ENCODE measurements at regions not wholly inside any gene's neighbourhood (a gene's known extent, or its start where the extent isn't known, plus 50 kb on each side); places are given as distances from the start of the nearest gene placed in this dataset.

DNA sequence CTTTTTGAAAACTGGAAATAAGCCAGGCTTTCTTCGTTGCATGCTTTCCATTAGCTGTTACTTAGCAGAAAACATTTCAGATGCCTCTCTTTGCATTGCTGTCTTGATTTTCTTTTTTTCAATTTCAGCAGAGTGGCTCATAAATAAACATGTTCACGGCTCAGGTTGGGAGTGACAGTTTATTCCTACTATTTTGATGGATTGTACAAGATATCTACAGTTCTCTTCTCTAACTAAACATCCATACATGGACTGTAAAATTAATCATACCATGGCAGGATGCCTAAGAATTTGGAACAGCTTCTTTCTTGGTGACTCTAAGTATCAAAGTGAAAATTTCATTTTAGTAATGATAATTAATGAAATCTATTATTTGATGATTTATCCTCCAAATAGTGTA, 130.5 kb upstream of the EPHA7 start:
- no peak for DNase-seq (ENCODE audit: low read depth, low spot score)
- intact Hi-C loops (cut with micrococcal nuclease; ENCODE audit: unreplicated experiment) (no loop called here), in situ Hi-C loops (cut with HindIII; ENCODE audit: low pct_unique_long_range_greater_than_20kb, low sequenced_read_pairs) (no loop called here)

DNA sequence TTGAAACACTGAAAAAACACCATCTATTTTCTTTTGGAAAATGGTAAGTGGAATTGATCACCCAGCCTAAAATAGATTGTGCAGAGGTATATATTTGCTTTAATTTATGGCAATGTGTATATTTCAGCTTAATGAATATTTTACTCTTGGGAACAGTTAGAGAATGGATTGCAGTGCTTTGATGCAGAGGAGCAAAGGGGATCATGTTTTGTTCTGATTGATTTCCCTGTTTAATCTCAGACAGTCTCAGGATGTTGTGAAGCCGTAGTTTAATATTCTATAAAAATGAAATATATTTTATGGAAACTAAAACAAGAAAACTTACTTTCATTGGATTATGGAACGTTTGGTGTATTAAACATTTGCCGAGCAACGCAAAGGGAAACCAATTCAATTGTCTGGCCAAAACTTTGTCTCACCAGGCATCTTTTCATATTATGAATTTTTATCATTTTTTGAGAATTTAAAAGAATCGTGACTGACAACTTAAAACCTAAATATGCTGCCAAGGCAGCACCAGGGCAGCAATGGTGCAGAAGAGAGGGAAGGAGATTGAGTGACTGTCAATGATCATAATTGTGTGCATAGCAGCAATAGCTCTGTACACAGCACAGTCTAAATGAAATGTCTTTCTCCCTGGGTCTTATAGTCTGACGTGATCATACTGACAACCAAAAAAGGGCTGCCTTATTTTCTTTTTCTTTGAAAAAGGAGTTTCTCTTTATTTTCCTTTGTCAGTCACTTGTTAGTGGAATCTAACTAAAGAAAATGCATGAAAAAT, 105.5 kb upstream of the EPHA7 start:
- POLR2A ChIA-PET, result no interaction called here
- DNase-seq (ENCODE audit: low read depth, low spot score), result no peak
- Histone ChIP-seq H3K27me3 (ENCODE audit: control insufficient read depth, insufficient read depth, low read length) (no peaks in the 10 kb centered on the region), H3K27ac (ENCODE audit: low read length) (no peak overlapping the region), H3K9me3 (ENCODE audit: control insufficient read depth, insufficient read depth, low read depth, low read length) (no peaks in the 10 kb centered on the region), H3K4me1 (ENCODE audit: control insufficient read depth, insufficient read depth, low read length) (no peaks in the 10 kb centered on the region), H3K4me3 (ENCODE audit: low read depth in 2 of 2, low read length in 2 of 2) (no peak overlapping the region), H3K36me3 (ENCODE audit: control insufficient read depth, insufficient read depth, low read length) (no peaks in the 10 kb centered on the region)
- no peak for TF ChIP-seq SIN3A (IDR thresholded peaks at IDR 0.05; ENCODE audit: borderline replicate concordance, insufficient read depth, low read depth, low read length)
- TF ChIP-seq, protein P1, sequence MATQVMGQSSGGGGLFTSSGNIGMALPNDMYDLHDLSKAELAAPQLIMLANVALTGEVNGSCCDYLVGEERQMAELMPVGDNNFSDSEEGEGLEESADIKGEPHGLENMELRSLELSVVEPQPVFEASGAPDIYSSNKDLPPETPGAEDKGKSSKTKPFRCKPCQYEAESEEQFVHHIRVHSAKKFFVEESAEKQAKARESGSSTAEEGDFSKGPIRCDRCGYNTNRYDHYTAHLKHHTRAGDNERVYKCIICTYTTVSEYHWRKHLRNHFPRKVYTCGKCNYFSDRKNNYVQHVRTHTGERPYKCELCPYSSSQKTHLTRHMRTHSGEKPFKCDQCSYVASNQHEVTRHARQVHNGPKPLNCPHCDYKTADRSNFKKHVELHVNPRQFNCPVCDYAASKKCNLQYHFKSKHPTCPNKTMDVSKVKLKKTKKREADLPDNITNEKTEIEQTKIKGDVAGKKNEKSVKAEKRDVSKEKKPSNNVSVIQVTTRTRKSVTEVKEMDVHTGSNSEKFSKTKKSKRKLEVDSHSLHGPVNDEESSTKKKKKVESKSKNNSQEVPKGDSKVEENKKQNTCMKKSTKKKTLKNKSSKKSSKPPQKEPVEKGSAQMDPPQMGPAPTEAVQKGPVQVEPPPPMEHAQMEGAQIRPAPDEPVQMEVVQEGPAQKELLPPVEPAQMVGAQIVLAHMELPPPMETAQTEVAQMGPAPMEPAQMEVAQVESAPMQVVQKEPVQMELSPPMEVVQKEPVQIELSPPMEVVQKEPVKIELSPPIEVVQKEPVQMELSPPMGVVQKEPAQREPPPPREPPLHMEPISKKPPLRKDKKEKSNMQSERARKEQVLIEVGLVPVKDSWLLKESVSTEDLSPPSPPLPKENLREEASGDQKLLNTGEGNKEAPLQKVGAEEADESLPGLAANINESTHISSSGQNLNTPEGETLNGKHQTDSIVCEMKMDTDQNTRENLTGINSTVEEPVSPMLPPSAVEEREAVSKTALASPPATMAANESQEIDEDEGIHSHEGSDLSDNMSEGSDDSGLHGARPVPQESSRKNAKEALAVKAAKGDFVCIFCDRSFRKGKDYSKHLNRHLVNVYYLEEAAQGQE (IDR thresholded peaks at IDR 0.05; ENCODE audit: insufficient read depth in 1 of 2, low read depth in 2 of 2, low read length in 1 of 2), result no peak
- TF ChIP-seq TCF7L2 (IDR thresholded peaks at IDR 0.05; ENCODE audit: low read depth, low read length), result no peak
- TF ChIP-seq, protein P2, sequence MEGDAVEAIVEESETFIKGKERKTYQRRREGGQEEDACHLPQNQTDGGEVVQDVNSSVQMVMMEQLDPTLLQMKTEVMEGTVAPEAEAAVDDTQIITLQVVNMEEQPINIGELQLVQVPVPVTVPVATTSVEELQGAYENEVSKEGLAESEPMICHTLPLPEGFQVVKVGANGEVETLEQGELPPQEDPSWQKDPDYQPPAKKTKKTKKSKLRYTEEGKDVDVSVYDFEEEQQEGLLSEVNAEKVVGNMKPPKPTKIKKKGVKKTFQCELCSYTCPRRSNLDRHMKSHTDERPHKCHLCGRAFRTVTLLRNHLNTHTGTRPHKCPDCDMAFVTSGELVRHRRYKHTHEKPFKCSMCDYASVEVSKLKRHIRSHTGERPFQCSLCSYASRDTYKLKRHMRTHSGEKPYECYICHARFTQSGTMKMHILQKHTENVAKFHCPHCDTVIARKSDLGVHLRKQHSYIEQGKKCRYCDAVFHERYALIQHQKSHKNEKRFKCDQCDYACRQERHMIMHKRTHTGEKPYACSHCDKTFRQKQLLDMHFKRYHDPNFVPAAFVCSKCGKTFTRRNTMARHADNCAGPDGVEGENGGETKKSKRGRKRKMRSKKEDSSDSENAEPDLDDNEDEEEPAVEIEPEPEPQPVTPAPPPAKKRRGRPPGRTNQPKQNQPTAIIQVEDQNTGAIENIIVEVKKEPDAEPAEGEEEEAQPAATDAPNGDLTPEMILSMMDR (IDR thresholded peaks at IDR 0.05), result no peak
- no peak for TF ChIP-seq POLR2AphosphoS5 (IDR thresholded peaks at IDR 0.05; ENCODE audit: low read depth, low read length)
- no TSS peak for BruUV-seq (replicated peaks)
- CTCF ChIA-PET, result no interaction called here
- no peak for ATAC-seq
- in situ Hi-C loops (cut with HindIII; ENCODE audit: low pct_unique_long_range_greater_than_20kb, low sequenced_read_pairs) (no loop called here), intact Hi-C loops (cut with micrococcal nuclease; ENCODE audit: unreplicated experiment) (no loop called here)

More for the DNA sequence above, 130.5 kb upstream of the EPHA7 start:
- H3K36me3 ChIP-seq (ENCODE audit: control insufficient read depth, insufficient read depth, low read length), result no peaks in the 10 kb centered on the region
- H3K27ac ChIP-seq (ENCODE audit: low read length), result no peak overlapping the region
- no peak for TF ChIP-seq SIN3A (IDR thresholded peaks at IDR 0.05; ENCODE audit: borderline replicate concordance, insufficient read depth, low read depth, low read length)
- TF ChIP-seq POLR2AphosphoS5 (IDR thresholded peaks at IDR 0.05; ENCODE audit: low read depth, low read length), result no peak
- TF ChIP-seq, protein P2 (IDR thresholded peaks at IDR 0.05), result no peak
- TF ChIP-seq TCF7L2 (IDR thresholded peaks at IDR 0.05; ENCODE audit: low read depth, low read length), result no peak
- TF ChIP-seq, protein P1 (IDR thresholded peaks at IDR 0.05; ENCODE audit: insufficient read depth in 1 of 2, low read depth in 2 of 2, low read length in 1 of 2), result no peak
- ATAC-seq, result no peak
- BruUV-seq (replicated peaks), result no TSS peak
- POLR2A ChIA-PET, result no interaction called here
- no peaks in the 10 kb centered on the region for H3K9me3 ChIP-seq (ENCODE audit: control insufficient read depth, insufficient read depth, low read depth, low read length)
- H3K4me1 ChIP-seq (ENCODE audit: control insufficient read depth, insufficient read depth, low read length), result no peaks in the 10 kb centered on the region
- H3K27me3 ChIP-seq (ENCODE audit: control insufficient read depth, insufficient read depth, low read length), result no peaks in the 10 kb centered on the region
- no peak overlapping the region for H3K4me3 ChIP-seq (ENCODE audit: low read depth in 2 of 2, low read length in 2 of 2)
- CTCF ChIA-PET, result no interaction called here
